Erythroblast (primary cell): ENCODE measurements at regions not wholly inside any gene's neighbourhood (a gene's known extent, or its start where the extent isn't known, plus 50 kb on each side); places are given as distances from the start of the nearest gene placed in this dataset.

Source experiments
- GATA1 ChIP-seq: IDR thresholded peaks from 2 replicates; pipeline ENCODE4 v1.6.1; 2011; ENCODE audit warnings: low read depth, mild to moderate bottlenecking, control low read depth, low read length, moderate library complexity
- POLR2A ChIP-seq: IDR thresholded peaks from 2 replicates; pipeline ENCODE4 v1.6.1; 2011; ENCODE audit warnings: mild to moderate bottlenecking, low read length

GRCh38 chr10:124214610-124215375, 121.4 kb upstream of the CHST15 start:
- TF ChIP-seq POLR2A: no peak
- no peak for TF ChIP-seq GATA1
